HK-2 (cell line): ENCODE measurements at regions not wholly inside any gene's neighbourhood (a gene's known extent, or its start where the extent isn't known, plus 50 kb on each side); places are given as distances from the start of the nearest gene placed in this dataset.

Experiments used
- DNase-seq: peaks from one replicate; pipeline ENCODE4 v3.0.0-alpha.2; 2018; ENCODE audit not compliant: unreplicated experiment

DNA sequence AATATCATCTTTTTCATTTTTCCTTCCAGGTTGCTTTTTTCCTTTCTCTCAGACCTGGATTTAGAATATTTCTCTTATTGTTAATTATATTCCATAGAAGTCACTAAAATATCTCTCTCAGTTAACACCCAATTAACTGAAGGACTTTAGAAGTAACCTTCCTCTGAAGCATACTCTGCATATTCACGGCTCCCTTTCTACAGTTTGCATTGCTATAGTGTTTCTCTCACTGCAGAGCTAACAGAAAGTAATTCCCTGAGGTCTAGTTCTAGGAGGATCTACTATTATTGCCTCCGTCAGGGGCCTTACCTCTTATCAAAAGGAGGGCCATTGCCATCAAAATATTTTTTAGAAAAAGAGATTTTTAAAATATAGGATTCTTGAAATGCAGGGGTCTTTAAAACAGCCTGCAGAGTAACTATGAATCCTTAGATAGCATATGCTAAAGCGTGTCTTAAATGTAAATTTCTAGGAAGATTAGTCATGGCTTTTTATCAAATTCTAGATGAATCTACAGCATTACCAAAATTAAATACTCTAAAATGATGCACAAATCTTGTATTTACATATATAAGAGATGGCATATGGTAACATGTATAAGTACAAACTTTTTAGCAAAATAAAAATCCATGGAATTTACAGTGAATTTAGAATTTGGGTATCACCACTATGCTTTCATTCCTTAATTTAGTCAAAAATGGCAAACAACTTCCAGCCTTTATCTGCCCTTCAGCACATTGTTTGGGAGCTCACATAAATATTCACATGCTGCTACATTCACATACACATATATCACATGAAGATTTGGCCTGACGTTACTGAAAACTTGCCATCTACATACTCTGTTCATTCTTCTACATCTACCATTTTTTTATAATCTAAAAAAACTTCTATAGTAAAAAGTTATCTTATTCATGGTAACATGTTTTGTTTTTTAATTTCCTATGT lies 696.8 kb downstream of the OTOL1 start:
- DNase-seq = no peak

DNA sequence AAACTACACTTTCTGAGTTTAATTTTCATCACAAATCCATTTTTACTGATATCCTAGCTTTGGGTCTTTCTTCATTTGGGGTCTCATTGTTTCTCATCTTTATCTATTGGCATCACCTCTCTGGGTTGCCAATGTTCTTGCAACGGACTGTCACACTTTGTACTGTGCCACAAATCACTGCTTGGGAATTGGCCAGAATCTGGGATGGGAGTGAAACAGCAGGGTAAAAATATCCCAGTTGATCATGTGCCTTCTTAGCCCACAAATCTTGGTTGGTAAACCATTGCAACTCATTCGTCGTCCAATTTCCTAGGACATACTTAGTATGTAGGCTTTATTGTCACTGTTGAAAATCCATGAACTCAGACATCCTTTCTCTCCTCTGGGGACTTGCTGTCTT lies 698.5 kb downstream of the OTOL1 start:
- no peak for DNase-seq

DNA sequence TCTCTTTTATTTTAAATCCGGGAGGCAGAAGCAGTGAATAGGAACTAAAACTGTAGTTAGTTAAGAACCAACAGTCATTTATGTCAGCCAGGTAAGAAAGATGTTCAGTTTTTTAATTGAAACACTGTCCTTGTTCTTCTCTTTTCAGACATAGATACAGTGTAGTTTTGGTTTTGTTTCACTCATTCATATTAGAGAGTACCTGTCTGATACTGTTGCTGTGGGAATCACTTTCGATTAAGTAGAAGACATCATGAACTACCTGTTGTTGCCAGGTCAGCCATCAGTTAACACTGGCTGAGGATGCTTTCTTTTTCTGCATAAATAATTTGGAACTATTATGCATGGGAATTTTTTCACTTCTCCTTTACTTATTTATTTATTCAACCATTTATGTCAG lies 700.4 kb downstream of the OTOL1 start:
- DNase-seq = no peak

DNA sequence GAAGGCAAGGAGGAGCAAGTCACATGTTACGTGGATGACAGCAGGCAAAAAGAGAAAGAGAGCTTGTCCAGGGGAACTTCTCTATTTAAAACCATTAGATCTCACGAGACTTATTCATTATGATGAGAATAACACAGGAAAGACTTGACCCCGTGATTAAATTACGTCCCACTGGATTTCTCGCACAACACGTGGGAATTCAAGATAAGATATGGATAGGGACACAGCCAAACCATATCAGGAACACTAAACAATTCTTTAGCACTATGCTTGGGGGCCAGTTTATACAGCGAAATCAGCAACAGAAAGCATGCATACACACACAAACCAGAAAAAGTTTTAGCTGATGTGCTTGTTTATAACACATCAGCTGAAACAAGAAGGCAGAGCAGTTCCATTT lies 704.2 kb downstream of the OTOL1 start:
- DNase-seq = no peak

DNA sequence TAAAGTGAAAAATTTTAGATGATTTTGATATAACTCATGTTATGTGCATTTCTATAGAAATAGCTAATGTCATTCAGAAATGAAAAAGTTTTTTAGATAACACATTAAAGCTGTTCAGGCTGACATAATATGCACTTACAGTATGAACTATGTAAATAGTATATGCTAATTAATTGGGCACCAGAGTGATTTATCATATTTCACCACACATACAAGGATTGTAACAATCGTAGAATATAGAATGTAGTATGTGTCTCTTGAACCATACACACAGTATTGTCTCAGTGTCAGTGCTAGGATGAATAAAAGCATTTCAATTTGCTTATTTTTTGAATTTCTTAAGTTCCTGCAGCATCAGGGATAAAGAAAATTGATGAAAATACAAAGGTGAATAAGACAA lies 710.0 kb downstream of the OTOL1 start:
- DNase-seq = no peak

DNA sequence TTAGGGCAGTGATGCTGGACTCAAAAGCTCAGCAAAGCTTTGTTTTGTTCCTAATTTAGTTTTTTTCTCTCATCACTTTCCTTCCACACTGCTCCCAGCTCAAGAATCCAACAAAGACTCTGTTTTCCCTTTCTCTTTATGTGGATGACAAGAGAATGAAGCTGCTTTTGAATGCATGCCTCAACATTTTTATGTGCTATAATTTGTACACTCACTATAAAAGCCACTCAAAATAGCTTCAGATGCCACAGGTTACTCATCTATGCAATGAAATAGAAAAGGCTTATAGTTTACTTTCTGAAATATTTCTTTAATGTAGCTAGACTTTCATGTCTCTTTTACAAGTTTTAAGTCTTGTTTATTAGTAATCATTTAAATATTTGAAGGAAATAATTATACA lies 714.9 kb downstream of the OTOL1 start:
- DNase-seq = no peak

DNA sequence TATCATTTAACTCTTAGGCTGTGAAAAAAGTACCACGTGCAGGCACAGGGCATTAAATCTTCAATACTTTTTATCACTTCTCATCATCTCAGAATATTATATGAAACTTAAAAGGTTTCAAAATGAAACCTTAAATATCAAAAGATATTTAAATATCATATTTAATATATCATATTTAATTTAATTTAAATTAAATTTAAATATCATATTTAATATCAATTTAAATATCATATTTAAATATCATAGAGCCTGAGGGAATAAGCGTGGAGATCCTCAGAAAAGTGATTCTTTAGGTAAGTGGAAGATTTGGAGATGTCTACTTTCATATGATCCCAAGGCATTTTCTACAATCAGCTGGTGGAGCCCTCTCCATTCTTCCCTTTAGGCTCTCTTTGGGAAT lies 716.6 kb downstream of the OTOL1 start:
- no peak for DNase-seq

DNA sequence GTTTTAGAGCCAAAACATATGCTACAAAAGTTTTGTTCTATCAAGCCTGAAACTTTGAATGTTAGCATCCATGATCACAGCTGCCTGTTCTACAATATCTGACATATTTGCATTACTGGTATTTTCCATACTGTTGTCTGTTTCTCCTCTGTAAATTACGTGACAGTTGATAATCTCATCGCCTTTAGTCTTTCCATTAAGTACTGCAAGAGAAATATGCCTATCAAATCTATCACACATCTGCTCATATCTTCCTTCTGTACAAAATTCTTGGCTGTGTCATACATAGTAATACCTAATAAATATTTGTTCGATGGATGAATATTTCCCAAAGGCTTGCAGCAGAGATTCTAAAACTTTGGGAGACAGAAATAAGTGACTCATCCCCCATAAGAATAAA lies 717.3 kb downstream of the OTOL1 start:
- DNase-seq = no peak

DNA sequence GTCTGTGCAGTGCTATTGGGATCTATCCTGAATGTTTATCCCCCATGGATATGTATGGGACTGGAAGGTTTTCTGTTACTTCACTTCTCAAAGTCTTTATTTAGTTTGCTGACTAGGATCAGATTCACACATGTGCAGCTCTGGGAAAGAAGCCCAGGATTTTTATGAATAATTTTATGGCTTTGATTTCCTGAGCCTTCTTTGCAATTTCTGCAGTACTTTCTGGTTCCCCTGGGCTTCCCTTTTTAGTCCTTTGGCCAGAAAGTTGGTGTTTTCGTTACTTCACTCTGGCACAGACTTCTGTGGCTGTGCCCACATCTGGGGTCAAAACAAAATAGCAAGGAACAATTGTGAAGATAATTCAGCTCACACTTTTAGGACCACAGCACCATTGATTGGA lies 721.0 kb downstream of the OTOL1 start:
- DNase-seq = no peak

DNA sequence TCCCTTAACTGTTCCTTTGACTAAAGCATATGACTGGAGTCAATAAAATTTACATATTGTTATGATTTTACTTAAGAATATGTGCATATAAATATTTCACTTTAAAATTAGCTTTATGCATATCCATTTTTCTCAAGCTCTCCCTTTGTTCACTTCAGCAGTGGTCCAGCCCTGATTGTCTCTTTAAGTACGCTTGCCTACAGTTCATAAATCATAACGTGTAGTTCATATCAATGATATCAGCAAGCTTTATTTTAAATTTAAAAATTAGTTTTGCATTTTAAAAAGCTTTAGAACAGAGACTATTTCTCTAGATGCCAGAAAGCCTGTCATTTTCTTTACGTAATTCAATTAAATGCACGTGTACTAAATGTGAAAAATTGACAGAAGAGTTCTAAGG lies 721.9 kb downstream of the OTOL1 start:
- DNase-seq = no peak

DNA sequence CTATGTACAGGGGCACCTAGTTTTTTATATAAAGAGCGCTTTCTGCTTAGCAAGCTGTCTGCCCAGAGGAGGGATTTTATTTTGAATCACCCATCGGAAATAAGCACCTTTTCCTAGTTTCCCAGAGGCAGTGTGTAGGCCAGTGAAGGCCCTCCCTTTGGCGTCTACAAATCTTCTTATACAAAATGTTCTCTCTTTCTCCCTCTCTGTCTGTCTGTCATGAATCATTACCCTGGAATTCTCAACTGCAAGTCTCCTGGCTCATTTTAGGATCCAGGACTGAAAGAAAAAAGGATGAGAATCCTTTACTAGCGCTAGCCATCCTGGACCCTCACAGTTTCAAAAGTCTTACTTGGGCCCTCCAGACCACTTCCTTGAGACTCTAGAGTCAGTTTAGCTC lies 728.1 kb downstream of the OTOL1 start:
- DNase-seq = no peak

DNA sequence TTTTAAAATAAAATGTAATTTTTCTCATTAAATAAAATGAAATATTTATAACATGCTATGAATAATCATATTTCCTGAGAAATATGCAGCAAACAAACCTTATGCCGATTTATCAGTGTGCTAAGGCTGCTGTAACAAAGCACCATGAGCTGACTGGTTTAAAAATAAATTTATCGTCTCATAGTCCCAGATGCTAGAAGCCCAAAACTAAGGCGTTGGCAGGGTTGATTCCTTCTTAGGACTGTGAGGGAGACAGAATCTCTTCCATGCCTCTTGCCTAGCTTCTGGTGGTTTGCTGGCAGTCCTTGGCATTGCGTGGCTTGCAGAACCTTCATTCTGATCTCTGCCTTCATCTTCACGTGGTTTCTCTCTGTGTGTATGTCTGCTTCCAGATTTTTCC lies 740.3 kb downstream of the OTOL1 start:
- no peak for DNase-seq

DNA sequence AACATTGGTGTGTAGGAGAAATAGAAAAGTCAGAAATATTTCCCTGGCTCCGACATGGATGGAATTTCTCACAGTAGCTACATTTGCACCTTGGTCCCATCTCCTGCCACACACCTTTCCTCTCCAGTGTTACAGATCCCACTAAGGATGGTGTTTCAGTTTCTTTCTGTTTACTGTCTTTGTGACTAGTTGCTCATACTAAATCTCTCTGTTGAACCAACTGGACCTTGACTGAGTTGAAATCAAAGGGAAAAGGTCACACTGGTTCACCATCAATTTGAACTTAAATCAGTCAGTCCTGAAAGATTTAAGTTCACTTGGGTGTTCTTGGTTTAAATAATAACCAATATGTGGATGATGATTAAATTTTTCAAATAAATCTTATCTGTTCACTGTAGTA lies 754.2 kb downstream of the OTOL1 start:
- no peak for DNase-seq

DNA sequence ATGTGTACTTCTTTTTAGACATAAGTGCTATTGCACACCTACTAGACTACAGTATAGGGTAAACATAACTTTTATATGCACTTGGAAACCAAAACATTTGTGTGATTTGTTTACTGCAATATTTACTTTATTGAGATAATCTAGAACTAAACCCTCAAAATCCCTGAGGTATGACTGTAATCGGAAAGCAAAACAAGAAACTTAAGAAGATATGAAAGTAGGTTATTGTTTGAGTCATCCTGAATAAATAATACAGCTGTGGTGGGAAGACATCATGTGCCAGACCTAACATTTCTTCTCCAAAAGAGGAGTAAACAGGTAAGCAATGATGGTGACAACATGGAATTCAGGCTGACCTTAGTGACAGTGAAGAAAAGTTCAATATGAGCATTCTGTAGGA lies 765.5 kb downstream of the OTOL1 start:
- DNase-seq = no peak

DNA sequence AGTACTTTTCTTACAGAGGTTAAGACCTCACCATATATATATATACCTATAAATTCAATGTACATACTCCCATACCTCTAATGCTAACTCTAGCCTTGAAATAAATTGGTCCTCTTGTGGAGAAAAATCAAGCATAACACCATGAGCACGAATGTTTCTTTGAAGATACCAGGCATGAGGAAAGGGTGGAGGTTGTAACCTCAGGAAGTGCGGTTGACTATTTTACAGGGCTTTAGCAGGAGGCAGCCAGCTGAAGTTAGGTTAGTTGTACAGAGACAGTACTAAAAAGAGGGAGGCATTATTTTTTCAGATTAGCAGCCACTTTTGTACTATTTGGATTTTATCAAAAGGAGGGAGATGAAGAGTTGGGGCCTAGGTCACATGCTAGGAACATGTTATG lies 767.0 kb downstream of the OTOL1 start:
- DNase-seq = no peak

DNA sequence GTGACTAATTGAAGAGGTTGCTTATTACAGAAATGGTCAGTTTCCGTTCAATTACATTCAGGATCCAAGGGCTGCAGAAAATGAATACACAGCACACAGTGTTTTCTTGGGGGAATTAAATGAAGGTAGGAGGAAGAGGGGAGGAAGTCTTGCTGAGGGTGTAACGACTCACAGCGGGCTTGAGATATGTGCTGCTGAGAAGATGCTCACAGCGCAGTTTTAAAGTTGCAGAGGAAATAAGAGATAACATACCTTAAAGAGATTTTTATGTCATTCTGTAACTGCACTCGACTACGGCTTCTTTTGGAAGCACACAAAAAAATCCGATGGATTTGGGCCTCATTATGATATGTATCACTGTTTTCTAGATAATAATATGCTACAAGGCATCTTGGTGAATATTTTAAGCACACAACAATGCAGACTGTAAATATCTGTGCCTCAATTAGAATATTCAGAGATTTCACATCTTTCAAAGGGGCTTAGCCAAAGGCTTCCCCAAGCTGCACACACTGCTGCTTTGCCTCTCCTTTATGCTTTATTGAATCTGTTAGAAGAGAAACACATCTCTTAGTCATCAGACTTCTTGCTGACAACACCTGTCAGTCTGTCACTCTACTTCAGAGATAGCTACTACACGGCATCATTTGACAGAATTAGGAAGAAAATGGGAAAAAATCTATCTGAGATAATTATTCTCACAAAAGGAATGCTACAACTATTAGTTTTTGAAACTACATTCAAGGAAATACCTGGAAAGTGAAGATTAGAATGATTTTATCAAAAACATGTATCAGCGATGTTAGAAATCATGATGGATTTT lies 773.2 kb downstream of the OTOL1 start:
- DNase-seq = no peak

DNA sequence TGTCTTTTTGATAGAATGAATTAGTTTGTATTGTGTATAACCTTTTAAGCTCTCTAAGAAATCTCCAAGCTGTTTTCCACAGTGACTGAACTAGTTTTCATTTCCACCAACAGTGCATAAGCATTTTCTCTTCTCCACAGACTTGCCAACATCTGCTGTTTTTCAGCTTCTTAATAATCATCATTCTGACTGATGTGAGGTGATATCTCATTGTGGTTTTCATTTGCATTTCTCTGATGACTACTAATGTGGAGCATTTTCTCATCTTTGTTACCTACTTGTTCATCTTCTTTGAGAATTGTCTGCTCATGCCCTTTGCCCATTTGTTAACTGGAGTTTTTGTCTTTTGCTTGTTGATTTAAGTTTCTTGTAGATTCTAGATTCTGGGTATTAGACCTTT lies 777.5 kb downstream of the OTOL1 start:
- no peak for DNase-seq

DNA sequence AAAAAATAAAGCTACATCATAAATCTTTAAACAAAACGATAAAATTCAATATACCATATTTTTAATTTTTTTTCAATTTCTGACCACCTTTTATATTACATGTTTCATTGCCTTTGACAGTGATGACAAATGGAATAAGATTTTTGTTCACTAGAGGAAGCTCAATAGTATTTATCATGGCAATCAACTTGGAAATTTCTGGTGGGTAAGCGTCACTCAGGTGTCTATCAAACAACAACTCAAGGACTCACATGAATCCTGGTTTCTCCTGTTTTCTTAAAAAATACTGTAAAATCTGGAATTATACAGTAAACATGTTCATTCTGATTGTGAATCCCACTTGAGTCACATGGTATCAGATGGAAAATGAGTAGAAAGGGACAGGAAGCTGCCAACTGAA lies 782.2 kb downstream of the OTOL1 start:
- DNase-seq = no peak

DNA sequence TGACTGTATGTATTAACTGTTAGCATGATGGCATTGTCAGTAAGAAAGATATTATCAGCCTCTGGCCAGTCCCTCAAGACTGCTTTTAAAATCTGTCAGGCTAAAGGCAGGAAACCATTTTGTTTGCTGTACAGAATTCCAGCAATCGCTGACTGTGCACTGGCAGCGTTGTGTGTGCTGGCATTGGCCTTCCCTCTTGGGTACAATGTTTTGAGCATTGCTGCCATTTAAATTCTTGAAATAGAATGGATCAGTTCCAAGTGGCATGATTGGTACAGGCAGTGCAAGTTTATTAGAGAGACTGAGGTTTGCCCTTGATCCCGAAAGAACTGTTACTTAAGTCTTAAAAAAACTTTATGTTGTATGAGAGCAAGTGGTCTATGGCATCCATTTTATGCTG lies 788.7 kb downstream of the OTOL1 start:
- no peak for DNase-seq

DNA sequence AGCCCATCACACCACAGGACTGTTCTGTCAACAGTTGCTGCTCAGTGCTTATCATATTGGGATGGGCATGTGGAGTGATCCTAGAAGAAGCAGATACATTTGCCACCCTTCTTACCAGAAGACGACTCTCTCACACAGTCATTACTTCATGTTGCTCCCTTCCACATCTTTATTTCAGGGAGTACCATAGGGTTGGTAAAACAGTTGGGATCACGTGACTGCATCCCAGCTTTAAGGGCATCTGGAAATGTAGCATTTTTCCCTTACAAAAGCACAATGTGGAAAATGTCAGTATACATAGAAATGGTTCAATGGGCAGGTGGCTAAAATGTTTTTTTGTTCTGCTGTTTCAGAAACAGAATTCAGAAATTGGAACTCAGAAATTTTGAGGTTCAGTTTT lies 791.0 kb downstream of the OTOL1 start:
- no peak for DNase-seq

DNA sequence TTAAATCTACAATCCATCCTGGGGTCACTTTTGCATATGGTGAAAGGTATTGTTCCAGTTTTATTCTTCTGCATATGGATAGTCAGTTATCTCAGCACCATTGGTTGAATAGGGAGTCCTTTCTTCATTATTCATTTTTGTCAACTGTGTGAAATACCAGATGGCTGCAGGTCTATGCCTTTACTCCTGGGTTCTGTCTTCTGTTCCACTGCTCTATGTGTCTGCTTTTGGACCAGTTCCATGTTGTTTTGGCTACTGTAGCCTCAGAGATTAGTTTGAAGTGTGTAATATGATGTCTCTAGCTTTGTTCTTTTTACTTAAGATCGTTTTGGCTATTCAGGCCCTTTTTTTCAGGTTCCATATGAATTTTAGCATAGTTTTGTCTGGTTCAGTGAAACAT lies 795.8 kb downstream of the OTOL1 start:
- no peak for DNase-seq

DNA sequence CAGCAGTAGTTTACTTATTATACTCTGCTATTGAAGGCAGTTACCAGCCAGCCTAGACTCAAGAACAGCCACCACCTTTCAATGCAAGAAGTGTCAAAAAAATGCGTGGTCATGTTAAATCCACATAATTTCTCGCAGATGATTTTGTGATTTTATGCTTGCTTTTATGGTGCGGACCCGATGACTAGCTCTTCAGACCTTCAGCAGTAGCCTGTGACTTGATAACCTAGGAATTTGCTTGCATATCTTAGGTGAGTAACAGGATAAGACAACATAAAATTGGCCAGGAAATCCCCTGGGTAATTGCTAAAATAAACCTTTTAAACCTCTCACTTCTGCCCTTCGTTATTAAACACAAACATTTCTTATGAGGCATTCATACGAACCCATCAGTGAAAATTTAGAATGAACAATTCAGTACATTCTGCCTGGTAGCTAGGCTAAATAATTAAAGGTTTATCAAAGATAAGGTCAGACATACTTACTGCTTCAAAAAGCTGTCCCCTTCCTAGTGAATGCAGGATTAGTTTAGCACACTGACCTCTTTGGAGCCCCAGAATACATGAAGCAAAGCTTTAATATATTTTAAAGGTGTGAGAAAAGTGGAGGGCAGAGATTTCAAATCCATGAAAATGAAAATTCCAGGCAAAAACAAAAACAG lies 798.8 kb downstream of the OTOL1 start:
- DNase-seq = no peak
